Skeletal muscle satellite cell (primary cell): ENCODE measurements at regions not wholly inside any gene's neighbourhood (a gene's known extent, or its start where the extent isn't known, plus 50 kb on each side); places are given as distances from the start of the nearest gene placed in this dataset.

Experiments
- H3K27me3 ChIP-seq: 2 replicates; pipeline ENCODE4 v1.7.0; 2013; ENCODE audit warnings: low read length; ENCODE audit not compliant: control insufficient read depth, insufficient read depth
- H3K36me3 ChIP-seq: 2 replicates; pipeline ENCODE4 v1.7.0; 2013; ENCODE audit warnings: mild to moderate bottlenecking, control low read depth, low read length; ENCODE audit not compliant: insufficient read depth
- H3K4me1 ChIP-seq: 2 replicates; pipeline ENCODE4 v1.7.0; 2013; ENCODE audit warnings: low read length; ENCODE audit not compliant: control insufficient read depth, insufficient read depth
- H3K4me2 ChIP-seq: 2 replicates; pipeline ENCODE4 v1.7.0; 2013; ENCODE audit warnings: mild to moderate bottlenecking, low read length
- H3K4me3 ChIP-seq: 2 replicates; pipeline ENCODE4 v1.7.0; 2013; ENCODE audit warnings: low read length
- H3K9ac ChIP-seq: 2 replicates; pipeline ENCODE4 v1.7.0; 2013; ENCODE audit warnings: mild to moderate bottlenecking, low read depth, low read length, moderate library complexity
- H3K9me3 ChIP-seq: replicated peaks from 2 replicates; pipeline ENCODE4 v1.7.0; 2013; ENCODE audit warnings: mild to moderate bottlenecking, control low read depth, low read length

DNA sequence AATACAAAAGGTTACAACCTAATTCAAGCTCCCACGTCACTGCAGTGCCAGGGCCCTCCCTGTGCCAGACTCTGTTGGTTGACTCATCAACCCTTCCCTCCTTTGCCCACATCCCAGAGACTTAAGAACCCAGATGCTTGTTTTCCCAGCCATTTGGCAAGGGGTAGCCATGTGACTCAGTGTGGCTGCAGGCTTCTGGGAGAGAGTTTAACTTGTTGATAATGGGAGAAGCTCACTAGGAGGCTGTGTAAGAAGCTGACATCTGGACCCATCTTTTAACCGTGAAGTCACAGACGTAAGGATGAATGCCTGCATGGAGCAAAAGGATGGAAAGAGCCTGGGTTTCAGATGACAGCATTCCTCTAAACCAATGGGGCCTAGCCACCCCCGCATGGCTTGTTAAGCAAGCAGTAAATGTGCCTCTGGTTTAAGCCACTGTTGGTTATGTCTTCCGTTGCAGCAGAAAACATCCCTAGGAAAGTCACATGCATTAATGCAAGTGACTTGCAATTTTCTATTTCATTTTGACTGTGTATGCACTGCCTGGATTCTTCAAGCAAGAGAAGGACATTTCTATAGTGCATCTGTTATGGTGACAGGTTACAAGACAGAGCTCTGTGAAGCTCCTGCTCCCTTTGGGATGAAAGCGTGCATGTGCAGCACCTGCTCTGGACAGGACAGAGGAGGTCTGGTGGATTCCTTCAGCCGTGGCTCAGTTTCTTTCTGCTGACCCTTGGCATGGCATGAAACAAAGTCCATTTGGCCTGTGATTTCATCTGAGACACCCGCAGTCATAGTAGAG, 57.5 kb upstream of the CREB5 start:
- Histone ChIP-seq H3K4me2 (peak overlapping the region; percentile 42), H3K27me3 (no peaks in the 10 kb centered on the region), H3K36me3 (no peaks in the 10 kb centered on the region), H3K4me3 (no peak overlapping the region), H3K9ac (peak overlapping the region; percentile 13), H3K4me1 (peaks cover 58% of the 10 kb centered on the region), H3K9me3 (no peaks in the 10 kb centered on the region)

DNA sequence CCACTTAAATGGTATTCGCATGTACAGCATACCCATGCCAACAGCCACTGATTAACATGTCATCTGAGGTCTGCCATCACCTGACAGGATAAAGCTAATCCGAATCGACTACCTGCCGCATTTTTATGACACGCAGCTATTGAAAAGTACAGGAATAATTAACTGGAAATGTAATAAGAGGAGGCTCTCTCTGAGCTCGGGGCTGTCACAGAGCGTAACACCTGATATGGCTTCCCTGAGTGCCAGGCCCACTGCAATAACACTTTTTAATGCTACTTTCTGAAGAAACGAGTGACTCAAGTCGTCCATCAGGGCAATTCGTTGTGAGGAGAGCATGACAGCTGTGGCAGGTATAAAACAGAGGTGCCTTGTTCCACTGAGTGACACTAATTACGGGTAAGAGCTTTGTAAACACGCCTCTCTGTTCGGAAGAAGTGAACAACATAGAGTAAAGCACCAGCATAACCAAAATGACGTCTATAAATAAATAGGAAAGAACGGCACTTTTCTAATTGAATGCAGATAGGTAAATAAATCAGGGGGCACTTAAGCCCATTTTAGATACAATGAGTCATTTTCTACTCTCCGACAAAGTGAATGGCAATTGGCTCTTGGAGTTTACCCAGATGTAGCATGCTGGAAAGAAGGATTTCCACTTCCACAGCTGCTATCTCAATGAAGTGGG, 56.5 kb upstream of the CREB5 start:
- peak overlapping the region; percentile 13 for H3K9ac ChIP-seq
- H3K36me3 ChIP-seq: no peaks in the 10 kb centered on the region
- no peaks in the 10 kb centered on the region for H3K27me3 ChIP-seq
- H3K4me1 ChIP-seq: peaks cover 54% of the 10 kb centered on the region
- H3K4me2 ChIP-seq: no peak overlapping the region
- no peak overlapping the region for H3K4me3 ChIP-seq
- H3K9me3 ChIP-seq: no peaks in the 10 kb centered on the region

GRCh38 chr7:28356619-28357018, 55.7 kb upstream of the CREB5 start:
- H3K4me1 ChIP-seq: peaks cover 54% of the 10 kb centered on the region
- no peak overlapping the region for H3K9ac ChIP-seq
- H3K4me3 ChIP-seq: no peak overlapping the region
- no peaks in the 10 kb centered on the region for H3K9me3 ChIP-seq
- H3K4me2 ChIP-seq: no peak overlapping the region
- no peaks in the 10 kb centered on the region for H3K27me3 ChIP-seq
- no peaks in the 10 kb centered on the region for H3K36me3 ChIP-seq

- no peaks in the 10 kb centered on the region for H3K36me3 ChIP-seq
- peaks cover 54% of the 10 kb centered on the region for H3K4me1 ChIP-seq
- no peak overlapping the region for H3K4me3 ChIP-seq
- H3K9ac ChIP-seq: peak overlapping the region; percentile 15
- H3K4me2 ChIP-seq: peak overlapping the region; percentile 56
- no peaks in the 10 kb centered on the region for H3K27me3 ChIP-seq
- no peaks in the 10 kb centered on the region for H3K9me3 ChIP-seq
Observed at GRCh38 chr7:28358423-28358868, 53.9 kb upstream of the CREB5 start.

GRCh38 chr7:28360739-28361138, 51.6 kb upstream of the CREB5 start:
- Histone ChIP-seq H3K4me3 (no peak overlapping the region), H3K9me3 (no peaks in the 10 kb centered on the region), H3K4me2 (no peak overlapping the region), H3K9ac (no peak overlapping the region), H3K36me3 (no peaks in the 10 kb centered on the region), H3K27me3 (no peaks in the 10 kb centered on the region), H3K4me1 (peaks cover 36% of the 10 kb centered on the region)

DNA sequence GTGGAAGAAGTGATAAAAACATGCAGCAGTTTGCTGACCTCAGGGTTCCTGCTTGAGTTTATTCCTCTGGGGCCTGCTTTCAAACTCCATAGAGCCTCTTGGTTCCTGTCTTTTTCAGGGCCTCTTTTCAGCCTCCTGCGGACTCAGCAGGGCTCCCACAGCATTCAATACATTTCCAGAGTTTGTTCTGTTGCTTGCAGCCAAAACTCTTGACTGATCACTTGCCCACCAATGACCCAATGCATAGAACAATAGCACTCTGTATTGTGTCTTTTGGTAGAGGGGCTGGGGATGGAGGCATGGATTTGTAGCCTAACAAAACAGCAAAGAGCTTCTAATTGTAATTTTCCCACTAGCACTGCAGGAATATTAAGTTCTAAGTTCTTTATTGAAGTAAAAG, 50.8 kb upstream of the CREB5 start:
- H3K4me3 ChIP-seq: no peak overlapping the region
- no peak overlapping the region for H3K9ac ChIP-seq
- H3K36me3 ChIP-seq: no peaks in the 10 kb centered on the region
- H3K9me3 ChIP-seq: no peaks in the 10 kb centered on the region
- H3K27me3 ChIP-seq: no peaks in the 10 kb centered on the region
- H3K4me1 ChIP-seq: peaks cover 31% of the 10 kb centered on the region
- no peak overlapping the region for H3K4me2 ChIP-seq

- peaks cover 28% of the 10 kb centered on the region for H3K4me1 ChIP-seq
- no peak overlapping the region for H3K4me3 ChIP-seq
- no peak overlapping the region for H3K4me2 ChIP-seq
- no peaks in the 10 kb centered on the region for H3K9me3 ChIP-seq
- H3K36me3 ChIP-seq: no peaks in the 10 kb centered on the region
- no peak overlapping the region for H3K9ac ChIP-seq
- H3K27me3 ChIP-seq: no peaks in the 10 kb centered on the region
Observed at GRCh38 chr7:28362182-28362581, 50.1 kb upstream of the CREB5 start.
